Body of pancreas (tissue), 4 donors: ENCODE measurements at regions not wholly inside any gene's neighbourhood (a gene's known extent, or its start where the extent isn't known, plus 50 kb on each side); places are given as distances from the start of the nearest gene placed in this dataset.

Experiments
- CTCF ChIP-seq, 7 experiments: fragments of 450-650 bp in 4 of 7; fragments of 200-600 bp in 3 of 7; sonication (generic) in 3 of 7; IDR thresholded peaks; one replicate each; pipeline ENCODE4 v1.5.1; 2016 to 2019; ENCODE audit warnings: antibody characterized with exemption in 7 of 7
- POLR2A ChIP-seq, 3 donors: fragments of 450-650 bp; IDR thresholded peaks; one replicate each; pipeline ENCODE4 v1.6.1; 2016; ENCODE audit warnings: antibody characterized with exemption in 3 of 3, mild to moderate bottlenecking in 2 of 3

DNA sequence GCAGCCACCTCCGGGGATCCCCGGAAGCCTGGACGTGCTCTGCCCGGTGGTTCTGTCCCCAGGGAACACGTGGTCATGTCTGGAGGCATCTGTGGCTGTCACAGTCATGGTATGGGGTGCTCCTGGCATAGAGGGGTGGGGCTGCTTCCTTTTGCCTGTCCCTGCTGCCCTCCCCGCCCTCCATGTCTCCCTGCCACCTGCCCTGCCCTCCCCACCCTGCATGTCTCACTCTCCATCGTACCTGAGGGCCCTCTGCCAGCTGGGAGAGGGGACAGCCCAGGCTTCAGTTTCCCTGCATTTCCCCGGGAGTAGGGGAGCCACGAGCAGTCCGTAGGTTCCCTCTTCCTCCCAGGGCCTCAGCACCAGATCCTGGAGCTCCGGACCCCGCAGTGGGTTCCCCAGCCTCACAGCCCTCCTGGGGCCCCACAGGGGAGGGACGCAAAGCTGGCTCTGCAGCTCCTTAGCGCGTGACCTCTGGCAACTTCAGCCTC lies 90.0 kb upstream of the CTDP1 start:
- TF ChIP-seq POLR2A (IDR thresholded peaks at IDR 0.05) (no peak), CTCF (IDR thresholded peaks at IDR 0.05) (no peak)
